ENCODE measurements at regions not wholly inside any gene's neighbourhood (a gene's known extent, or its start where the extent isn't known, plus 50 kb on each side); places are given as distances from the start of the nearest gene placed in this dataset.

- no peak overlapping the region for H3K14ac ChIP-seq (ENCODE audit: insufficient read length)
- no peaks in the 10 kb centered on the region for H3K23me2 ChIP-seq (ENCODE audit: low read depth, low read length)
- no peak overlapping the region for H3K23ac ChIP-seq (ENCODE audit: insufficient read length)
- no peak overlapping the region for H2BK120ac ChIP-seq (replicated peaks; ENCODE audit: low read depth, low read length)
- no peak overlapping the region for H2BK5ac ChIP-seq (ENCODE audit: low read depth, low read length)
- H3K36me3 ChIP-seq (ENCODE audit: control insufficient read depth in 2 of 4, insufficient read depth in 4 of 4, low read length in 3 of 4) = no peaks in the 10 kb centered on the region
- H4K5ac ChIP-seq (ENCODE audit: insufficient read length, low read depth, low read length) = no peak overlapping the region
- no peak overlapping the region for H2BK20ac ChIP-seq (ENCODE audit: low read length)
- no peak overlapping the region for H3K56ac ChIP-seq (replicated peaks; ENCODE audit: insufficient read length, low read depth, low read length)
- TF ChIP-seq YY1 (IDR thresholded peaks at IDR 0.05; ENCODE audit: low read depth, low read length) (no peak), EZH2 (IDR thresholded peaks at IDR 0.05; ENCODE audit: low read depth, low read length, severe bottlenecking) (no peak), TEAD4 (IDR thresholded peaks at IDR 0.05; ENCODE audit: low read depth, low read length) (no peak), ATF3 (IDR thresholded peaks at IDR 0.05; ENCODE audit: insufficient read depth, low read depth, low read length) (no peak), TBP (IDR thresholded peaks at IDR 0.05; ENCODE audit: low read depth, low read length) (no peak), CHD2 (IDR thresholded peaks at IDR 0.05; ENCODE audit: low read length) (no peak), SP2 (IDR thresholded peaks at IDR 0.05; ENCODE audit: low read length) (no peak), HDAC2 (IDR thresholded peaks at IDR 0.05; ENCODE audit: borderline replicate concordance in 1 of 2, low read depth in 2 of 2, low read length in 2 of 2) (no peak), SP1 (IDR thresholded peaks at IDR 0.05; ENCODE audit: low read depth, low read length) (no peak), ATF2 (IDR thresholded peaks at IDR 0.05; ENCODE audit: low read length) (no peak), MAX (IDR thresholded peaks at IDR 0.05) (no peak), SAP30 (IDR thresholded peaks at IDR 0.05; ENCODE audit: insufficient read depth, insufficient replicate concordance, low read length) (no peak)
- no peak overlapping the region for H3K4ac ChIP-seq (replicated peaks; ENCODE audit: insufficient read length, low read depth, low read length)
- H4K91ac ChIP-seq (replicated peaks; ENCODE audit: insufficient read length, low read length) = no peak overlapping the region
- no peak overlapping the region for H4K8ac ChIP-seq (ENCODE audit: extremely low read depth, insufficient read depth, low read length)
- no peaks in the 10 kb centered on the region; a peak in 2 of 7 replicates for H3K4me1 ChIP-seq (replicated peaks in 1 of 4; ENCODE audit: control insufficient read depth in 3 of 4, insufficient read depth in 4 of 4, low read length in 3 of 4)
- H2BK12ac ChIP-seq (ENCODE audit: low read depth, low read length) = no peak overlapping the region
- no peaks in the 10 kb centered on the region for H4K20me1 ChIP-seq (replicated peaks in 1 of 2; ENCODE audit: control insufficient read depth in 1 of 2, insufficient read depth in 2 of 2, low read length in 2 of 2)
- no peak overlapping the region for H3K4me3 ChIP-seq (ENCODE audit: extremely low read depth in 1 of 4, insufficient read depth in 2 of 4, low read depth in 3 of 4, low read length in 4 of 4)
- DNase-seq (ENCODE audit: low read depth in 1 of 2, low spot score in 2 of 2) (no peak), FAIRE-seq (no peak)
- no peak overlapping the region for H3K9ac ChIP-seq (replicated peaks in 1 of 4; ENCODE audit: extremely low read depth in 1 of 4, low read depth in 3 of 4, low read length in 3 of 4)
- no peaks in the 10 kb centered on the region for H3K79me1 ChIP-seq (ENCODE audit: low read depth, low read length)
- no peaks in the 10 kb centered on the region for H3K27me3 ChIP-seq (replicated peaks in 1 of 4; ENCODE audit: control insufficient read depth in 3 of 4, extremely low read depth in 1 of 4, insufficient read depth in 3 of 4, low read length in 3 of 4)
- ChIA-PET POLR2A (ENCODE audit: partially characterized antibody) (no interaction called here), CTCF (ENCODE audit: partially characterized antibody) (interaction anchor here (1.7 to 2.0 kb wide), 2 partner anchors 52 to 145 kb away, joined by 4 to 5 read pairs; no protein-coding TSS in a partner anchor)
- WGBS, 2 experiments (ENCODE audit: extremely low coverage in 1 of 2, insufficient coverage in 1 of 2, insufficient read length in 1 of 2, insufficient replicate concordance in 2 of 2, low coverage in 1 of 2, low lambda C conversion rate in 2 of 2, missing lambda C conversion rate in 1 of 2) = 91% methylated on average over 3 of the region's 3 CpGs; no CpG with 5 or more reads in 1 of the 2 experiments
- no peak overlapping the region for H3K27ac ChIP-seq (ENCODE audit: low read depth, low read length)
- no peak overlapping the region for H2BK15ac ChIP-seq (ENCODE audit: low read length)
- H3K4me2 ChIP-seq (ENCODE audit: insufficient read depth in 1 of 2, low read depth in 2 of 2, low read length in 2 of 2) = no peak overlapping the region
- no peaks in the 10 kb centered on the region for H3K9me3 ChIP-seq (ENCODE audit: insufficient read depth in 2 of 2, low read depth in 1 of 2, low read length in 1 of 2)
- H2AK5ac ChIP-seq (ENCODE audit: low read depth, low read length) = no peak overlapping the region
- H2AFZ ChIP-seq (ENCODE audit: low read length) = no peak overlapping the region
- no peaks in the 10 kb centered on the region for H3K79me2 ChIP-seq (ENCODE audit: control insufficient read depth in 1 of 2, insufficient read depth in 2 of 2, low read length in 2 of 2)
- no peak overlapping the region for H3K18ac ChIP-seq (ENCODE audit: extremely low read depth, low read length)
Measured at GRCh38 chr14:100473249-100473648, 114.0 kb downstream of the BEGAIN start.

Measured in H1 (cell line).